T-cell (primary cell): ENCODE measurements at regions not wholly inside any gene's neighbourhood (a gene's known extent, or its start where the extent isn't known, plus 50 kb on each side); places are given as distances from the start of the nearest gene placed in this dataset.

Source experiments
- ATAC-seq, 4 experiments: fragments of 200-7000 bp in 3 of 4; fragments of 150-1000 bp in 1 of 4; cut with Tn5 transposase; replicated peaks in 1 of 4; 1 replicate in 3 of 4; 2 replicates in 1 of 4; pipeline ENCODE4 v1.10.0; 2021; ENCODE audit warnings: moderate library complexity in 3 of 4, mild to moderate bottlenecking in 2 of 4, moderate number of reproducible peaks in 1 of 4
- CTCF ChIA-PET, 2 donors: fragments of 300-600 bp; sonication (Branson Sonifier 250); formaldehyde crosslinking; loops; one replicate each; lab custom pipeline; 2022; ENCODE audit warnings: antibody characterized with exemption in 2 of 2; lab: Charles Lee
- POLR2A ChIA-PET, 2 donors: fragments of 300-600 bp; sonication (Branson Sonifier 250); formaldehyde crosslinking; loops; one replicate each; lab custom pipeline; 2022; ENCODE audit warnings: antibody characterized with exemption in 2 of 2; lab: Charles Lee
- DNase-seq, 35 experiments: peaks; one replicate each; pipeline versions ENCODE4 v3.0.0 to v3.0.0-alpha.2; 2013 to 2023
- H3K27ac ChIP-seq: one replicate; pipeline ENCODE4 v1.5.1; 2013; ENCODE audit warnings: low read length
- H3K27me3 ChIP-seq, 2 experiments: replicated peaks in 1 of 2; 1 replicate in 1 of 2; 2 replicates in 1 of 2; pipeline versions ENCODE4 v1.6.1 to v1.7.0; 2013; ENCODE audit warnings: low read length in 1 of 2, mixed read lengths in 1 of 2; ENCODE audit not compliant: control insufficient read depth in 2 of 2, insufficient read depth in 2 of 2; ENCODE audit errors: extremely low read depth in 1 of 2
- H3K36me3 ChIP-seq, 2 donors: 1 replicate in 1 of 2; 2 replicates in 1 of 2; pipeline versions ENCODE4 v1.6.1 to v1.7.0; 2013; ENCODE audit warnings: low read length in 1 of 2; ENCODE audit not compliant: control insufficient read depth in 2 of 2, insufficient read depth in 1 of 2; ENCODE audit errors: extremely low read depth in 1 of 2
- H3K4me1 ChIP-seq, 2 experiments: 1 replicate in 1 of 2; 2 replicates in 1 of 2; pipeline versions ENCODE4 v1.6.1 to v1.7.0; 2013; ENCODE audit warnings: low read length in 2 of 2, mixed read lengths in 1 of 2; ENCODE audit not compliant: insufficient read depth in 2 of 2, control insufficient read depth in 1 of 2; ENCODE audit errors: extremely low read depth in 1 of 2
- H3K4me3 ChIP-seq, 2 donors: 1 replicate in 1 of 2; 2 replicates in 1 of 2; pipeline versions ENCODE4 v1.5.1 to v1.7.0; 2013; ENCODE audit warnings: mild to moderate bottlenecking in 2 of 2, low read length in 1 of 2, moderate library complexity in 1 of 2; ENCODE audit not compliant: control insufficient read depth in 1 of 2; ENCODE audit errors: extremely low read depth in 1 of 2
- H3K9me3 ChIP-seq: 2 replicates; pipeline ENCODE4 v1.7.0; 2013
- H3K27ac Mint-ChIP-seq, 2 donors: one replicate each; pipeline ENCODE4 v1.8.0; 2020 to 2021; ENCODE audit warnings: mild to moderate bottlenecking in 2 of 2, mixed read lengths in 2 of 2
- H3K27me3 Mint-ChIP-seq, 2 donors: one replicate each; pipeline ENCODE4 v1.8.0; 2021 to 2022; ENCODE audit warnings: mixed read lengths in 2 of 2
- H3K36me3 Mint-ChIP-seq: one replicate; pipeline ENCODE4 v1.8.0; 2021; ENCODE audit warnings: mixed read lengths
- H3K4me1 Mint-ChIP-seq, 3 donors: one replicate each; pipeline ENCODE4 v1.8.0; 2020 to 2022; ENCODE audit warnings: mixed read lengths in 3 of 3, mild to moderate bottlenecking in 1 of 3
- H3K4me3 Mint-ChIP-seq, 3 donors: one replicate each; pipeline ENCODE4 v1.8.0; 2020 to 2022; ENCODE audit warnings: mild to moderate bottlenecking in 3 of 3, mixed read lengths in 3 of 3, moderate library complexity in 3 of 3
- H3K9me3 Mint-ChIP-seq, 3 donors: one replicate each; pipeline ENCODE4 v1.8.0; 2020 to 2022; ENCODE audit warnings: mixed read lengths in 3 of 3
- WGBS: methylation state at CpG from one replicate; pipeline ENCODE4 v1.1.5; 2013; ENCODE audit warnings: missing lambda C conversion rate; ENCODE audit not compliant: insufficient coverage; 5-methylcytosine and 5-hydroxymethylcytosine counted together

GRCh38 chr12:16857456-16857923 lies 251.5 kb upstream of the LMO3 start:
- ATAC-seq (no peak), DNase-seq (no peak)
- no peaks in the 10 kb centered on the region for H3K36me3 Mint-ChIP-seq
- Histone ChIP-seq H3K9me3 (no peaks in the 10 kb centered on the region), H3K4me1 (no peaks in the 10 kb centered on the region), H3K36me3 (no peaks in the 10 kb centered on the region), H3K27ac (no peak overlapping the region), H3K4me3 (no peak overlapping the region), H3K27me3 (no peaks in the 10 kb centered on the region)
- CTCF ChIA-PET = no interaction called here
- WGBS = no CpG with 5 or more reads among the region's 1 CpG
- peaks cover 0 to 7% (median 6%) of the 10 kb centered on the region in 3 donors for H3K9me3 Mint-ChIP-seq
- no peak overlapping the region for H3K4me3 Mint-ChIP-seq
- H3K27ac Mint-ChIP-seq = no peak overlapping the region
- H3K27me3 Mint-ChIP-seq = no peaks in the 10 kb centered on the region
- no peaks in the 10 kb centered on the region for H3K4me1 Mint-ChIP-seq
- POLR2A ChIA-PET = no interaction called here

- CTCF ChIA-PET = no interaction called here
- H3K27ac Mint-ChIP-seq = no peak overlapping the region
Observed at GRCh38 chr12:16854465-16854864, 248.5 kb upstream of the LMO3 start.

GRCh38 chr12:16849473-16849872 lies 243.5 kb upstream of the LMO3 start:
- Histone ChIP-seq H3K36me3 (no peaks in the 10 kb centered on the region), H3K27ac (no peak overlapping the region), H3K4me3 (no peak overlapping the region), H3K9me3 (no peaks in the 10 kb centered on the region), H3K4me1 (no peaks in the 10 kb centered on the region), H3K27me3 (no peaks in the 10 kb centered on the region)
- DNase-seq (no peak), ATAC-seq (no peak)
- Mint-ChIP-seq H3K36me3 (no peaks in the 10 kb centered on the region), H3K4me1 (no peaks in the 10 kb centered on the region), H3K27ac (no peak overlapping the region), H3K4me3 (no peak overlapping the region), H3K9me3 (peaks cover 0 to 12% (median 7%) of the 10 kb centered on the region in 3 donors), H3K27me3 (no peaks in the 10 kb centered on the region)
- ChIA-PET CTCF (no interaction called here), POLR2A (no interaction called here)
- no CpG with 5 or more reads among the region's 2 CpGs for WGBS

More at GRCh38 chr12:16854465-16854864, 248.5 kb upstream of the LMO3 start:
- POLR2A ChIA-PET = no interaction called here
- 88% methylated on average over 1 of the region's 1 CpG for WGBS
- no peaks in the 10 kb centered on the region for H3K36me3 ChIP-seq
- H3K4me3 Mint-ChIP-seq = no peak overlapping the region
- DNase-seq = no peak
- H3K9me3 Mint-ChIP-seq = peaks cover 0 to 6% (median 0%) of the 10 kb centered on the region in 3 donors
- no peak overlapping the region for H3K4me3 ChIP-seq
- no peak overlapping the region for H3K27ac ChIP-seq
- no peaks in the 10 kb centered on the region for H3K27me3 ChIP-seq
- no peaks in the 10 kb centered on the region for H3K4me1 Mint-ChIP-seq
- no peaks in the 10 kb centered on the region for H3K9me3 ChIP-seq
- no peaks in the 10 kb centered on the region for H3K27me3 Mint-ChIP-seq
- H3K36me3 Mint-ChIP-seq = no peaks in the 10 kb centered on the region
- no peak for ATAC-seq
- H3K4me1 ChIP-seq = no peaks in the 10 kb centered on the region

- Mint-ChIP-seq H3K4me1 (no peaks in the 10 kb centered on the region), H3K27ac (no peak overlapping the region), H3K9me3 (peaks cover 0 to 19% (median 7%) of the 10 kb centered on the region in 3 donors), H3K27me3 (no peaks in the 10 kb centered on the region), H3K4me3 (no peak overlapping the region), H3K36me3 (no peaks in the 10 kb centered on the region)
- ATAC-seq (no peak), DNase-seq (no peak)
- ChIA-PET POLR2A (no interaction called here), CTCF (no interaction called here)
- H3K9me3 ChIP-seq = no peaks in the 10 kb centered on the region
- H3K4me3 ChIP-seq = no peak overlapping the region
- no peaks in the 10 kb centered on the region for H3K4me1 ChIP-seq
- H3K27ac ChIP-seq = no peak overlapping the region
- 66% methylated on average over 2 of the region's 7 CpGs for WGBS
- no peaks in the 10 kb centered on the region for H3K36me3 ChIP-seq
- no peaks in the 10 kb centered on the region for H3K27me3 ChIP-seq
Observed at GRCh38 chr12:16844875-16845274, 238.9 kb upstream of the LMO3 start.

- no peak for DNase-seq
- H3K4me3 Mint-ChIP-seq = no peak overlapping the region
- H3K27me3 ChIP-seq = no peaks in the 10 kb centered on the region
- no peaks in the 10 kb centered on the region for H3K27me3 Mint-ChIP-seq
- POLR2A ChIA-PET = no interaction called here
- H3K27ac ChIP-seq = no peak overlapping the region
- H3K36me3 Mint-ChIP-seq = no peaks in the 10 kb centered on the region
- H3K9me3 ChIP-seq = no peaks in the 10 kb centered on the region
- no peak overlapping the region for H3K4me3 ChIP-seq
- 40% methylated on average over 1 of the region's 2 CpGs for WGBS
- H3K4me1 Mint-ChIP-seq = no peaks in the 10 kb centered on the region
- peaks cover 9 to 20% (median 20%) of the 10 kb centered on the region in 3 donors for H3K9me3 Mint-ChIP-seq
- H3K27ac Mint-ChIP-seq = no peak overlapping the region
- CTCF ChIA-PET = no interaction called here
- no peak for ATAC-seq
- no peaks in the 10 kb centered on the region for H3K4me1 ChIP-seq
- no peaks in the 10 kb centered on the region for H3K36me3 ChIP-seq
Observed at GRCh38 chr12:16833376-16834015, 227.5 kb upstream of the LMO3 start.

GRCh38 chr12:16828891-16829290 lies 222.9 kb upstream of the LMO3 start:
- WGBS = no CpG with 5 or more reads among the region's 2 CpGs
- H3K36me3 ChIP-seq = no peaks in the 10 kb centered on the region
- H3K27ac ChIP-seq = no peak overlapping the region
- no peak overlapping the region for H3K27ac Mint-ChIP-seq
- H3K27me3 Mint-ChIP-seq = no peaks in the 10 kb centered on the region
- H3K4me1 Mint-ChIP-seq = no peaks in the 10 kb centered on the region
- H3K36me3 Mint-ChIP-seq = no peaks in the 10 kb centered on the region
- ChIA-PET POLR2A (no interaction called here), CTCF (no interaction called here)
- ATAC-seq (no peak), DNase-seq (no peak)
- no peaks in the 10 kb centered on the region for H3K9me3 ChIP-seq
- H3K4me3 Mint-ChIP-seq = no peak overlapping the region
- H3K4me1 ChIP-seq = no peaks in the 10 kb centered on the region
- H3K4me3 ChIP-seq = no peak overlapping the region
- H3K27me3 ChIP-seq = no peaks in the 10 kb centered on the region
- peaks cover 26 to 35% (median 27%) of the 10 kb centered on the region in 3 donors for H3K9me3 Mint-ChIP-seq

- ATAC-seq = no peak
- Histone ChIP-seq H3K27me3 (no peaks in the 10 kb centered on the region), H3K36me3 (no peaks in the 10 kb centered on the region), H3K4me1 (no peaks in the 10 kb centered on the region), H3K27ac (no peak overlapping the region), H3K9me3 (no peaks in the 10 kb centered on the region), H3K4me3 (no peak overlapping the region)
- Mint-ChIP-seq H3K4me3 (no peak overlapping the region), H3K9me3 (peaks cover 16 to 21% (median 21%) of the 10 kb centered on the region in 3 donors), H3K27me3 (no peaks in the 10 kb centered on the region), H3K4me1 (no peaks in the 10 kb centered on the region), H3K36me3 (no peaks in the 10 kb centered on the region), H3K27ac (no peak overlapping the region)
- no peak for DNase-seq
- WGBS = no CpG with 5 or more reads among the region's 4 CpGs
- CTCF ChIA-PET = no interaction called here
- POLR2A ChIA-PET = no interaction called here
Observed at GRCh38 chr12:16807731-16808130, 201.8 kb upstream of the LMO3 start.
